HG03520 (cell line): ENCODE measurements at regions not wholly inside any gene's neighbourhood (a gene's known extent, or its start where the extent isn't known, plus 50 kb on each side); places are given as distances from the start of the nearest gene placed in this dataset.
"Not testable (repeated sequence)": the region's sequence is repeated elsewhere in the genome, so short reads cannot be mapped to it uniquely, and the experiment has no call there.

Source experiments
- ATAC-seq: cut with Tn5 transposase; IDR thresholded peaks from one replicate; pipeline ENCODE4 v1.9.1; 2021; ENCODE audit warnings: mild to moderate bottlenecking, moderate library complexity; ENCODE audit not compliant: unreplicated experiment

GRCh38 chr17:71494062-71494855 is 626.6 kb upstream of the SOX9 start:
- ATAC-seq: no peak

- no peak for ATAC-seq
These were observed 625.4 kb upstream of the SOX9 start for GRCh38 chr17:71495420-71495819.

- ATAC-seq: no peak
These were observed 624.3 kb upstream of the SOX9 start for GRCh38 chr17:71496552-71496951.

GRCh38 chr17:71500761-71501555 is 619.9 kb upstream of the SOX9 start:
- ATAC-seq: no peak

- no peak for ATAC-seq
These were observed 619.1 kb upstream of the SOX9 start for GRCh38 chr17:71501711-71502110.

GRCh38 chr17:71502443-71502842 is 618.4 kb upstream of the SOX9 start:
- no peak for ATAC-seq

GRCh38 chr17:71503710-71504465 is 616.9 kb upstream of the SOX9 start:
- ATAC-seq: no peak

GRCh38 chr17:71505200-71505599 is 615.6 kb upstream of the SOX9 start:
- no peak for ATAC-seq

- ATAC-seq: no peak
These were observed 614.8 kb upstream of the SOX9 start for GRCh38 chr17:71505981-71506380.

- ATAC-seq: no peak
These were observed 609.4 kb upstream of the SOX9 start for GRCh38 chr17:71511266-71511995.

- ATAC-seq: not testable (repeated sequence)
These were observed 607.1 kb upstream of the SOX9 start for GRCh38 chr17:71513725-71514124.

GRCh38 chr17:71516149-71516548 is 604.7 kb upstream of the SOX9 start:
- no peak for ATAC-seq

- ATAC-seq: no peak
These were observed 601.5 kb upstream of the SOX9 start for GRCh38 chr17:71519285-71519684.

- no peak for ATAC-seq
These were observed 599.1 kb upstream of the SOX9 start for GRCh38 chr17:71521724-71522123.

GRCh38 chr17:71522383-71522782 is 598.4 kb upstream of the SOX9 start:
- no peak for ATAC-seq

GRCh38 chr17:71527311-71527710 is 593.5 kb upstream of the SOX9 start:
- ATAC-seq: no peak

- ATAC-seq: no peak
These were observed 592.6 kb upstream of the SOX9 start for GRCh38 chr17:71528210-71528609.

GRCh38 chr17:71530248-71530647 is 590.6 kb upstream of the SOX9 start:
- no peak for ATAC-seq

GRCh38 chr17:71535321-71535720 is 585.5 kb upstream of the SOX9 start:
- ATAC-seq: no peak

GRCh38 chr17:71546419-71546818 is 574.4 kb upstream of the SOX9 start:
- ATAC-seq: no peak

GRCh38 chr17:71547904-71548303 is 572.9 kb upstream of the SOX9 start:
- ATAC-seq: no peak
